Mammary epithelial cell (primary cell): ENCODE measurements at regions not wholly inside any gene's neighbourhood (a gene's known extent, or its start where the extent isn't known, plus 50 kb on each side); places are given as distances from the start of the nearest gene placed in this dataset.

Experiments
- EZH2 ChIP-seq: IDR thresholded peaks from 2 replicates; pipeline ENCODE4 v1.6.1; 2012; ENCODE audit warnings: low read length, inconsistent platforms, borderline replicate concordance
- TF ChIP-seq, protein P1 (sequence below), 2 donors: IDR thresholded peaks in 1 of 2; conservative IDR thresholded peaks in 1 of 2; 2 replicates each; pipeline ENCODE4 v1.5.1; 2011 to 2012; ENCODE audit warnings: inconsistent platforms in 2 of 2, low read length in 2 of 2, mild to moderate bottlenecking in 2 of 2, control low read depth in 1 of 2, low read depth in 1 of 2; ENCODE audit not compliant: insufficient read depth in 1 of 2; ENCODE audit errors: extremely low read depth in 1 of 2

DNA sequence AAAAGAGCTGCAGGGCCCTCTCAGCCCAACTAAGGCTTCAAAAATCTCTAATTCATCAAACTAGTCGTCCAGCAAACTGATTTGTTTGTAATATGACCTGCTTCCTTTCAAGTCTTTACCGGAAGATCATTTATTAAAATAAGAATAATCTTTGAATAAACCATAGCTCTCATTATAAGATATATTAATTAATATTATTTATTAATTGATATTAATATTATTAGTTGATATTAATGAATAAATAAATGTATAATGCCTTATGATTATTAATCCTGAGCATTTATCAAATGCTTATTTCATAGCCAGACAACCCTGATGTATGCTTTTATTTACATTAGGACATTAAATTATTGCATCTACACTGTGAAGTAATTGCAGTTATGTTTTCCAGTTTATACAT is 550.7 kb upstream of the ALCAM start:
- TF ChIP-seq, protein P1, sequence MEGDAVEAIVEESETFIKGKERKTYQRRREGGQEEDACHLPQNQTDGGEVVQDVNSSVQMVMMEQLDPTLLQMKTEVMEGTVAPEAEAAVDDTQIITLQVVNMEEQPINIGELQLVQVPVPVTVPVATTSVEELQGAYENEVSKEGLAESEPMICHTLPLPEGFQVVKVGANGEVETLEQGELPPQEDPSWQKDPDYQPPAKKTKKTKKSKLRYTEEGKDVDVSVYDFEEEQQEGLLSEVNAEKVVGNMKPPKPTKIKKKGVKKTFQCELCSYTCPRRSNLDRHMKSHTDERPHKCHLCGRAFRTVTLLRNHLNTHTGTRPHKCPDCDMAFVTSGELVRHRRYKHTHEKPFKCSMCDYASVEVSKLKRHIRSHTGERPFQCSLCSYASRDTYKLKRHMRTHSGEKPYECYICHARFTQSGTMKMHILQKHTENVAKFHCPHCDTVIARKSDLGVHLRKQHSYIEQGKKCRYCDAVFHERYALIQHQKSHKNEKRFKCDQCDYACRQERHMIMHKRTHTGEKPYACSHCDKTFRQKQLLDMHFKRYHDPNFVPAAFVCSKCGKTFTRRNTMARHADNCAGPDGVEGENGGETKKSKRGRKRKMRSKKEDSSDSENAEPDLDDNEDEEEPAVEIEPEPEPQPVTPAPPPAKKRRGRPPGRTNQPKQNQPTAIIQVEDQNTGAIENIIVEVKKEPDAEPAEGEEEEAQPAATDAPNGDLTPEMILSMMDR (conservative IDR thresholded peaks at IDR 0.05 in 1 of 2, IDR thresholded peaks at IDR 0.05 in 1 of 2; ENCODE audit: extremely low read depth in 1 of 2, insufficient read depth in 1 of 2, low read depth in 1 of 2, low read length in 2 of 2): no peak
- TF ChIP-seq EZH2: no peak
